HG02571 (cell line): ENCODE measurements at regions not wholly inside any gene's neighbourhood (a gene's known extent, or its start where the extent isn't known, plus 50 kb on each side); places are given as distances from the start of the nearest gene placed in this dataset.
"Not testable (repeated sequence)": the region's sequence is repeated elsewhere in the genome, so short reads cannot be mapped to it uniquely, and the experiment has no call there.

Experiments
- ATAC-seq: cut with Tn5 transposase; IDR thresholded peaks from one replicate; pipeline ENCODE4 v1.9.1; 2021; ENCODE audit warnings: mild to moderate bottlenecking, moderate library complexity; ENCODE audit not compliant: unreplicated experiment

DNA sequence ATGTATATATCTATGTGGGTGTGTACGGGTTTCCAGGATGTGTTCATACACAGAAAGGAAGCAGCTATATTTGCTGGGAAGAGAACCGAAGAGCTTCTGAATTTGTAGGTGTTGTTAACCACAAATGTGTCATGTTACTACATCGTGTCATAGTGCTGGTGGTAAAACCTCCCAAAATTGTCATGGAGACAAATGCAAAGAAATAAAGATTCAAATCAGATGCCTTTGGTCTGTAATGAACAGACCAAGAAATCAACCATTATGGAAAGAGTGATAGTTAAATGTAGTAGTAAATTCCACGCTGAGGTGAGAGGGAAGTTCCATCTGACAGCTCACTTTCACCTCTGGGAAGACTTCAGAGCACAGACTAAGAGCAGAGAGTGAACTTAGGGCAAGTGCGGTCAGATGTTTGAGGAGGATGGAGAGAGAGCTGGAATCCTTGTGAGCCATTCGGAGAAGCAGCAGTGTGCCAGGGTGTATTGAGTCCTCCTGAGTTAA, 487.5 kb downstream of the TMEM121 start:
- ATAC-seq: no peak

- not testable (repeated sequence) for ATAC-seq
These were observed 491.6 kb downstream of the TMEM121 start for GRCh38 chr14:106017952-106018351.

DNA sequence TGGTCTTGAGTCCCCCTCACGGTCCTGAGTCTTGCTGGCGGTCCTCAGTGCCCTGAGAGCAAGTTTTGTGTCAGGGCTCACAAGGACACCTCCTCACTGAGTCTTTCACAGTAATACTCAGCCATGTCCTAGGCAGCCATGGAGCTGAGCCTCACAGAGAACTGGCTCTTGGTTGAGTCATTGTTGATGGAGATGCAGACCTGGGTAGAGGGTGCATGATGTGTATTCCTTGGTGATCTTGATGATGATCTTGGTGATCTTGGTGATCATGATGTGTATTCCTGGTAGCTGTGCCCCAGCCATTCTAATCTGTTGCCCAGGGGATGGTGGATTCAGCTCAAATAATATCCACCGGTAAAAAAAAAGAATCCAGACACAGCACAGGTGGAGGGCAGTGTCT, 495.4 kb downstream of the TMEM121 start:
- no peak for ATAC-seq

- not testable (repeated sequence) for ATAC-seq
These were observed 496.3 kb downstream of the TMEM121 start for GRCh38 chr14:106022648-106023047.

GRCh38 chr14:106023411-106023810, 497.0 kb downstream of the TMEM121 start:
- ATAC-seq: no peak

GRCh38 chr14:106024983-106025604, 498.7 kb downstream of the TMEM121 start:
- ATAC-seq: no peak

- no peak for ATAC-seq
These were observed 499.6 kb downstream of the TMEM121 start for GRCh38 chr14:106026026-106026425.

GRCh38 chr14:106027759-106028158, 501.4 kb downstream of the TMEM121 start:
- ATAC-seq: not testable (repeated sequence)

GRCh38 chr14:106029959-106030358, 503.6 kb downstream of the TMEM121 start:
- no peak for ATAC-seq

GRCh38 chr14:106037380-106037779, 511.0 kb downstream of the TMEM121 start:
- ATAC-seq: no peak

DNA sequence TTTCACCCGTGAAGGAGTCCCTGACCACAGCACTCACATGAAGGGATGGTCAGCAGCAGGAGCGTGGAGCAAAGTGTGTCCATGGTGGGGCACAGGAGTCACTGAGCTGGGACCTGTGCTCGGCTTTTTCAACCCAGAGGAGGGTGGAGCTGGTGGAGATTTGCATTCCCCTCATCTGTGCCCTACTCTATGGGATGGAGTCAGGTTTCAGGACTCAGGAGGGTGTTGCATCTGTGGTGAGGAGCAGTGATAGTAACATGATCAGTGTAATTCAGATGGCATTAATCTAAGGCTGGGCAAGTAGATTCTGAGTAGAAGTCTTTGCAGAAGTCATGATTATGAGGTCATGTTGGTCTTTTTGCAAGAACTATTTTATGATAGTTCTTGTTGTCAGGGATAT, 511.9 kb downstream of the TMEM121 start:
- ATAC-seq: no peak

GRCh38 chr14:106039400-106039799, 513.0 kb downstream of the TMEM121 start:
- no peak for ATAC-seq

DNA sequence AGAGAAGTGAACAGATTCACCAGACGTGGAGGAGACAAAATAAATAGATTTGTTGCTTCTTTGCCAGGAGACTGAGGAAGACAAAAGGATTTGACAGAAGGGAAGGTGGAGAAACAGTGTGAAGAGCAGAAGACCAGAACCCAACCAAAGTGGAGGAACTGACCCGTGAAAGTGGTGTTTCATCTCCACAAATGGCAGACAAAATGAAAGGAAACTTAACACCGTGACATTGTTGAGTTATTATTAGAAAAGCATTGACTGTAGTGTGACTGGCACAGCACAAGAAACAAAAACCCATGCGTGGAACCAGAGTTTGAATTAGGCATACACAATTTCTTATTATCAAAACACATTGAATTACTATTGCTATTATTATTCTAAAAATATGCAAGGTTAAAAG, 518.1 kb downstream of the TMEM121 start:
- ATAC-seq: no peak

GRCh38 chr14:106044949-106045596, 518.7 kb downstream of the TMEM121 start:
- no peak for ATAC-seq

GRCh38 chr14:106051796-106052195, 525.4 kb downstream of the TMEM121 start:
- ATAC-seq: no peak

DNA sequence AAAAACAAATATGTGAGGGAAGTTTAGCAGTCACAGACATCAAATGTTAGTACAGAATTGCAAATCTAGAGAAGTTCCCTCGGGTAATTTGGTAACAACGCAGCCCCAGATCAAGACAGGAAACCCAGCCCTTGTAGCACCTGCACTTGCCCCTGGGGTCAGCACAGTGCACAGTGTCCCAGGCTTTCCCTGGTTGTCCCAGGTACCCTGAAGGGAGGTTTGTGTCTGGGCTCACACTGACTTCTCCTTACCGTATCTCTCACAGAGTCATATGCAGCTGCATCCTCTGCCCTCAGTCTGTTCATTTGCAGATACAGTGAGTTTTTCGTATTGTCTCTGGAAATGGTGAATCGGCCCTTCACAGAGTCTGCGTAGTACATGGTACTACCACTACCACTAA, 528.9 kb downstream of the TMEM121 start:
- no peak for ATAC-seq

GRCh38 chr14:106058342-106058741, 532.0 kb downstream of the TMEM121 start:
- no peak for ATAC-seq

DNA sequence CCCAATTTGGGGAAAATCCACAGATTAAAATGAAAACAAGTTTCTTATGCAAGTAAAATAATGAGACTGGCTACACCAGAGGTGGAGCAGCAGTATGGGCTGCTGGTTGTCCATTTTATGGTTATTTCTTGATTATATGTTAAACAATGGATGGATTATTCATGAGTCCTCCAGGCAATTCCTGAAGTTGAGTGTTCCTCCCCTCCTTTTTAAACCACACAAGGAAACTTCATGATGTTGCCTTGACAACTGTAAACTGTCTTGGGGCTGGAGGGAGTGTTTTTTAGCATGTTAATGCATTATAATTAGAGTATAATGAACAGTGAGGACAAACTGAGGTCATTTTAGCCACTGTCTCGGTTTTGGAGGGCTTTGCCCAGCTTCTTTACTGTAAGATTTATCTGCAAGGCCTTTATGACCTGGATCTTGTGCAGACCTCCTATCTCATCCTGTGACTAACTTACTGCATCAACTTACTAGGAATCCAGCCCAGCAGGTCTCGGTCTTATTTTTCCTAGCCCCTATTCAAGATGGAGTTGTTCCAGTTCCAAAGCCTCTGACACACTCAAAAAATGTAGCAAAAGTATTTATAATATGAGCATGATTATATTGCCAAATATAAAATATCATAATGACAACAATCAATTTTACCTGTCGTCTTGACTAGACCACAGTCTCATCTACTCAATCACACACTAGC, 534.0 kb downstream of the TMEM121 start:
- no peak for ATAC-seq

DNA sequence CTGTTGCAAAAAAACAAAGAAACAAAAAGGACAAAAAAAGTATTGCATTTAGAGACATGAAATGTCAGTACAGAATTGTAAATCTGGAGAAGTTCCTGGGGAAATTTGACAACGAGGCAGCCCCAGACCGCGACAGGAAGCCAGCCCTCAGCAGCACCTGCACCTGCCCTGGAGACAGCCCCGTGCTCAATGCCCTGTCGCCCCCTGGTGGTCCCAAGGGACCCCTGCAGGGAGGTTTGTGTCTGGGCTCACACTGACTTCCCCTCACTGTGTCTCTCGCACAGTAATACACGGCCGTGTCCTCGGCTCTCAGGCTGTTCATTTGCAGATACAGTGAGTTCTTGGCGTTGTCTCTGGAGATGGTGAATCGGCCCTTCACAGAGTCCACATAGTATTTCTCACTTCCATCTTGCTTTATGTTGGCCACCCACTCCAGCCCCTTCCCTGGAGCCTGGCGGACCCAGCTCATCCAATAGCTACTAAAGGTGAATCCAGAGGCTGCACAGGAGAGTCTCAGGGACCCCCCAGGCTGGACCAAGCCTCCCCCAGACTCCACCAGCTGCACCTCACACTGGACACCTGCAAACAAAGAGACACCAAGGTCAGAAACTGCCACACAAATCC, 535.6 kb downstream of the TMEM121 start:
- ATAC-seq: not testable (repeated sequence)

DNA sequence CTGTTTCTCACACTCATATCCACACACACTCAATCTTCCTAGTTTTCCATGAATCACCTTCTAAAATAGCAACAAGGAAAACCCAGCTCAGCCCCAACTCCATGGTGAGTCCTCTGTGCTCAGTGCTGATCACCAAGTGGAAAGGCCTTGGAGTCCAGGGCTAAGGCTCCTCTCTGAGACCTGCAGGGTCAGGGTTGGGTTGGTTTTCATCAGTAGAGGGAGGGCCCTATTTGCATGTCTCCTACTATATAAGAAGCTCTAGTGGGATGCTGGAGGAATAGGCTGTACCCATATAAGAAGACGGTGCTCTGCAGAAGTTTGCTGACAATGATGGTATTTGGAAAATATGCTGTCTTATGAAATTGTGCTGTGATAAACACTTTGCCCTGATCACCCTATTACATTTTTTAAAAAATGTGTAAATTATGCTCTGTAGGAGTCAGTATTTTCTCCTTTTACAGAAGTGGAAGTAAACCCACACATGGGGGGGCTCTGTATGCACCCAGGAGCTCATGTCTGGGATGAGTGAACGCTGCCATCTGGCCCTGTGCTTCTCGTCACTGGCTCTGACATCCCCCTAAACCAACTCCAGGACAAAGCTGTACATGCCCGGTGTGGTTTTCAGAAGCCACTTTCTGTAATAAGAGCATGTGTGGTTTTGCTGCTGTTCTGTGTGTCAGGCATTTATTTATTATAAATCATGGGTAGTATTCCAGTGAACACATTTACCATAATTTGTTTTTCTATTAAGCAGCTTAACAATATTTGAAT, 536.3 kb downstream of the TMEM121 start:
- no peak for ATAC-seq

- no peak for ATAC-seq
These were observed 541.6 kb downstream of the TMEM121 start for GRCh38 chr14:106067935-106068334.
